ENCODE measurements at regions not wholly inside any gene's neighbourhood (a gene's known extent, or its start where the extent isn't known, plus 50 kb on each side); places are given as distances from the start of the nearest gene placed in this dataset.

GRCh38 chr17:13367154-13367553 is 234.6 kb downstream of the HS3ST3A1 start:
- no peak for TF ChIP-seq CTCF (conservative IDR thresholded peaks at IDR 0.05; ENCODE audit: low read depth, low read length)
- Histone ChIP-seq H2AFZ (ENCODE audit: low read depth) (no peak overlapping the region), H3K36me3 (ENCODE audit: insufficient read depth) (no peaks in the 10 kb centered on the region), H3K79me2 (ENCODE audit: insufficient read depth, low read depth) (no peaks in the 10 kb centered on the region), H3K4me1 (ENCODE audit: low read depth, poor library complexity, severe bottlenecking) (no peaks in the 10 kb centered on the region), H3K4me2 (no peak overlapping the region), H3K4me3 (IDR thresholded peaks at IDR 0.05; ENCODE audit: insufficient read depth, low read depth, low read length) (no peak overlapping the region), H3K27ac (no peak overlapping the region), H3K9ac (no peak overlapping the region), H3K27me3 (ENCODE audit: insufficient read depth, low read depth) (no peaks in the 10 kb centered on the region), H4K20me1 (ENCODE audit: insufficient read depth) (no peaks in the 10 kb centered on the region)

GRCh38 chr17:13365331-13365730 is 236.4 kb downstream of the HS3ST3A1 start:
- no peaks in the 10 kb centered on the region for H3K4me1 ChIP-seq (ENCODE audit: low read depth, poor library complexity, severe bottlenecking)
- no peak overlapping the region for H3K4me3 ChIP-seq (IDR thresholded peaks at IDR 0.05; ENCODE audit: insufficient read depth, low read depth, low read length)
- no peak overlapping the region for H3K9ac ChIP-seq
- no peak overlapping the region for H3K4me2 ChIP-seq
- H2AFZ ChIP-seq (ENCODE audit: low read depth): no peak overlapping the region
- no peak overlapping the region for H3K27ac ChIP-seq
- H4K20me1 ChIP-seq (ENCODE audit: insufficient read depth): no peaks in the 10 kb centered on the region
- no peak for TF ChIP-seq CTCF (conservative IDR thresholded peaks at IDR 0.05; ENCODE audit: low read depth, low read length)
- no peaks in the 10 kb centered on the region for H3K36me3 ChIP-seq (ENCODE audit: insufficient read depth)
- H3K79me2 ChIP-seq (ENCODE audit: insufficient read depth, low read depth): no peaks in the 10 kb centered on the region
- no peaks in the 10 kb centered on the region for H3K27me3 ChIP-seq (ENCODE audit: insufficient read depth, low read depth)

- Histone ChIP-seq H3K27me3 (ENCODE audit: insufficient read depth, low read depth) (no peaks in the 10 kb centered on the region), H3K79me2 (ENCODE audit: insufficient read depth, low read depth) (no peaks in the 10 kb centered on the region), H3K27ac (no peak overlapping the region), H2AFZ (ENCODE audit: low read depth) (no peak overlapping the region), H3K9ac (no peak overlapping the region), H3K4me2 (no peak overlapping the region), H3K4me3 (IDR thresholded peaks at IDR 0.05; ENCODE audit: insufficient read depth, low read depth, low read length) (no peak overlapping the region), H3K36me3 (ENCODE audit: insufficient read depth) (no peaks in the 10 kb centered on the region), H3K4me1 (ENCODE audit: low read depth, poor library complexity, severe bottlenecking) (no peaks in the 10 kb centered on the region), H4K20me1 (ENCODE audit: insufficient read depth) (no peaks in the 10 kb centered on the region)
- TF ChIP-seq CTCF (conservative IDR thresholded peaks at IDR 0.05; ENCODE audit: low read depth, low read length): no peak
These were observed 238.0 kb downstream of the HS3ST3A1 start for GRCh38 chr17:13363771-13364170.

GRCh38 chr17:13362341-13363122 is 239.2 kb downstream of the HS3ST3A1 start:
- Histone ChIP-seq H3K79me2 (ENCODE audit: insufficient read depth, low read depth) (no peaks in the 10 kb centered on the region), H3K36me3 (ENCODE audit: insufficient read depth) (no peaks in the 10 kb centered on the region), H2AFZ (ENCODE audit: low read depth) (no peak overlapping the region), H3K4me2 (no peak overlapping the region), H3K27ac (no peak overlapping the region), H3K27me3 (ENCODE audit: insufficient read depth, low read depth) (no peaks in the 10 kb centered on the region), H4K20me1 (ENCODE audit: insufficient read depth) (no peaks in the 10 kb centered on the region), H3K4me1 (ENCODE audit: low read depth, poor library complexity, severe bottlenecking) (no peaks in the 10 kb centered on the region), H3K9ac (no peak overlapping the region), H3K4me3 (IDR thresholded peaks at IDR 0.05; ENCODE audit: insufficient read depth, low read depth, low read length) (no peak overlapping the region)
- TF ChIP-seq CTCF (conservative IDR thresholded peaks at IDR 0.05; ENCODE audit: low read depth, low read length): no peak
